Kidney epithelial cell (primary cell): ENCODE measurements at regions not wholly inside any gene's neighbourhood (a gene's known extent, or its start where the extent isn't known, plus 50 kb on each side); places are given as distances from the start of the nearest gene placed in this dataset.
"Not testable (repeated sequence)": the region's sequence is repeated elsewhere in the genome, so short reads cannot be mapped to it uniquely, and the experiment has no call there.

Experiments
- DNase-seq: peaks from one replicate; pipeline ENCODE4 v3.0.0-alpha.2; 2010; ENCODE audit warnings: low read depth
- H3K27me3 ChIP-seq: 2 replicates; pipeline ENCODE4 v1.6.0; 2011; ENCODE audit warnings: low read length; ENCODE audit not compliant: control insufficient read depth, insufficient read depth
- H3K36me3 ChIP-seq: 2 replicates; pipeline ENCODE4 v1.5.1; 2011; ENCODE audit warnings: low read length; ENCODE audit not compliant: control insufficient read depth, insufficient read depth
- H3K4me3 ChIP-seq: 2 replicates; pipeline ENCODE4 v1.5.1; 2011; ENCODE audit warnings: low read depth, mild to moderate bottlenecking, control low read depth, low read length
- TF ChIP-seq, protein P1 (sequence below): IDR thresholded peaks from 2 replicates; pipeline ENCODE4 v1.5.1; 2011; ENCODE audit warnings: mild to moderate bottlenecking, moderate library complexity, low read length, control low read depth, inconsistent platforms; ENCODE audit not compliant: insufficient read depth, poor library complexity, severe bottlenecking

- Histone ChIP-seq H3K27me3 (no peaks in the 10 kb centered on the region), H3K4me3 (no peak overlapping the region), H3K36me3 (no peaks in the 10 kb centered on the region)
- TF ChIP-seq, protein P1, sequence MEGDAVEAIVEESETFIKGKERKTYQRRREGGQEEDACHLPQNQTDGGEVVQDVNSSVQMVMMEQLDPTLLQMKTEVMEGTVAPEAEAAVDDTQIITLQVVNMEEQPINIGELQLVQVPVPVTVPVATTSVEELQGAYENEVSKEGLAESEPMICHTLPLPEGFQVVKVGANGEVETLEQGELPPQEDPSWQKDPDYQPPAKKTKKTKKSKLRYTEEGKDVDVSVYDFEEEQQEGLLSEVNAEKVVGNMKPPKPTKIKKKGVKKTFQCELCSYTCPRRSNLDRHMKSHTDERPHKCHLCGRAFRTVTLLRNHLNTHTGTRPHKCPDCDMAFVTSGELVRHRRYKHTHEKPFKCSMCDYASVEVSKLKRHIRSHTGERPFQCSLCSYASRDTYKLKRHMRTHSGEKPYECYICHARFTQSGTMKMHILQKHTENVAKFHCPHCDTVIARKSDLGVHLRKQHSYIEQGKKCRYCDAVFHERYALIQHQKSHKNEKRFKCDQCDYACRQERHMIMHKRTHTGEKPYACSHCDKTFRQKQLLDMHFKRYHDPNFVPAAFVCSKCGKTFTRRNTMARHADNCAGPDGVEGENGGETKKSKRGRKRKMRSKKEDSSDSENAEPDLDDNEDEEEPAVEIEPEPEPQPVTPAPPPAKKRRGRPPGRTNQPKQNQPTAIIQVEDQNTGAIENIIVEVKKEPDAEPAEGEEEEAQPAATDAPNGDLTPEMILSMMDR: no peak
- no peak for DNase-seq
These were observed 171.5 kb upstream of the CHL1 start for GRCh38 chr3:25056-25455.

DNA sequence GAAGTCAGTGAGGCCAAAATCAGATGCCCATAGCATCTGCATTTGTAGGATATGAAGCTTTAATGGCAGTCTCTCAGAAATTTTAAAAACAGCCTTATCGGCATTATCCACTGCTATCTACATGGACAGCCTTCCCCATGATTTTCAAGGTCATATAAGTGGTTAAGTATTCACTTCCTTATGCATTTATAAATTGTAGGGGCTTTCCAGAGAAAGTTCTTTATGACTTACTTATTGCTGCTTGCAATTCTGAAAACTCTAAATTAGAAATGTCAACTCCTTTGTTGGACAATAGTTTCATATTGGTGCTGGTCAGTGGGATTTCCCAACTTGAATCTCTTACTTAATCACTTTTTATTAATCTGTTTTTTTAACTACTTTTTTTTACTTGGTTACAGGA lies 160.6 kb upstream of the CHL1 start:
- not testable (repeated sequence) for H3K36me3 ChIP-seq, H3K4me3 ChIP-seq, DNase-seq, H3K27me3 ChIP-seq

- H3K4me3 ChIP-seq, H3K27me3 ChIP-seq, H3K36me3 ChIP-seq, DNase-seq: not testable (repeated sequence)
These were observed 153.5 kb upstream of the CHL1 start for GRCh38 chr3:42871-43744.

DNA sequence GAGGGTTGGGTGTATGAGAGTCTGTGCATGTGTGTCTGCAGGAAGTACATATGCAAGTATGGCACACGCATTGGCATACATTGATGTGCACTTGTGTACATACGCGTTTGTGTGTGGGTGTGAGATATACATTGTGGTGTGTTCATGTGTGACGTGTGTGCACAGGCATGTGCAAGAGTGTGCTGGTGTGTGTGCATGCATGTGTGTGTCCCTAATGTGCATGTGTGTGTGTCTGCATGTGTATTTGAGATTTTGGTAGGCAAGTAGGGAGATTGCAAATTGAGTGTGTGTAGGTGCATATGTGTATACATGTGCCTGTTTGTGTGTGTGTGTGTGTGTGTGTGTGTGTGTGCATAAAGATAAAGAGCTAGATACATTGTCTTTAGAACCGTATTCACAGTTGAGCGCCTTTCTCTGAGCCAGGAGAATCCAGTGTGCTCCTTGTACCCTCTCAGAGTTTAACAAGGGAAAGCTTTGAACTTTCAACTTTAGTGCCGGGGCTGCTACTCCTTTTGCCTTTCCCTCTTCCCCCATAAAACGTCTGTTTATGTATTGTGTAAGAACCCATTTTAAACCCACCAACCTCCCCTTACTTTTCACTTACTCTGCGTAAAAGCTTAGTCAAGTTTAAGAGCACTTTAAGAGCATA lies 152.4 kb upstream of the CHL1 start:
- Histone ChIP-seq H3K4me3 (no peak overlapping the region), H3K27me3 (no peaks in the 10 kb centered on the region), H3K36me3 (no peaks in the 10 kb centered on the region)
- DNase-seq: no peak
- TF ChIP-seq, protein P1: no peak

GRCh38 chr3:44941-45340 lies 151.6 kb upstream of the CHL1 start:
- H3K36me3 ChIP-seq, H3K4me3 ChIP-seq, DNase-seq, H3K27me3 ChIP-seq: not testable (repeated sequence)

GRCh38 chr3:46576-46975 lies 150.0 kb upstream of the CHL1 start:
- DNase-seq: no peak
- TF ChIP-seq, protein P1: no peak
- Histone ChIP-seq H3K27me3 (no peaks in the 10 kb centered on the region), H3K4me3 (no peak overlapping the region), H3K36me3 (no peaks in the 10 kb centered on the region)

GRCh38 chr3:53441-53840 lies 143.1 kb upstream of the CHL1 start:
- not testable (repeated sequence) for H3K4me3 ChIP-seq, H3K27me3 ChIP-seq, DNase-seq, H3K36me3 ChIP-seq

GRCh38 chr3:54240-54639 lies 142.3 kb upstream of the CHL1 start:
- H3K27me3 ChIP-seq: no peaks in the 10 kb centered on the region
- no peak for DNase-seq
- no peak overlapping the region for H3K4me3 ChIP-seq
- no peaks in the 10 kb centered on the region for H3K36me3 ChIP-seq
- TF ChIP-seq, protein P1: no peak
